Testis (tissue), 2 donors: ENCODE measurements at regions not wholly inside any gene's neighbourhood (a gene's known extent, or its start where the extent isn't known, plus 50 kb on each side); places are given as distances from the start of the nearest gene placed in this dataset.

Experiments used
- DNase-seq: peaks from one replicate; pipeline ENCODE4 v3.0.0-alpha.2; 2019
- H3K27ac ChIP-seq, 2 donors: fragments of 200-600 bp; sonication (generic); one replicate each; pipeline ENCODE4 v1.5.1; 2019
- H3K27me3 ChIP-seq: fragments of 200-600 bp; sonication (generic); one replicate; pipeline ENCODE4 v1.5.1; 2019
- H3K36me3 ChIP-seq: fragments of 200-600 bp; sonication (generic); one replicate; pipeline ENCODE4 v1.5.1; 2017; ENCODE audit warnings: low read depth; ENCODE audit errors: missing control alignments
- H3K4me1 ChIP-seq: fragments of 200-600 bp; sonication (generic); one replicate; pipeline ENCODE4 v1.5.1; 2019
- H3K4me3 ChIP-seq, 2 donors: fragments of 200-600 bp; sonication (generic); one replicate each; pipeline ENCODE4 v1.5.1; 2017 to 2019
- H3K9me3 ChIP-seq: fragments of 200-600 bp; sonication (generic); one replicate; pipeline ENCODE4 v1.5.1; 2017
- CTCF ChIP-seq, 3 experiments: fragments of 450-650 bp in 2 of 3; fragments of 200-600 bp in 1 of 3; sonication (generic) in 1 of 3; IDR thresholded peaks; one replicate each; pipeline ENCODE4 v1.5.1; 2016 to 2019; ENCODE audit warnings: antibody characterized with exemption in 3 of 3, mild to moderate bottlenecking in 2 of 3, moderate library complexity in 1 of 3
- POLR2A ChIP-seq: fragments of 450-650 bp; IDR thresholded peaks from one replicate; pipeline ENCODE4 v1.6.1; 2017; ENCODE audit warnings: antibody characterized with exemption, mild to moderate bottlenecking, moderate library complexity
- WGBS, 2 donors: methylation state at CpG; one replicate each; pipeline ENCODE4 v1.1.5; 2018; 5-methylcytosine and 5-hydroxymethylcytosine counted together
- intact Hi-C: fragments of 100-400 bp; cut with DNase I; formaldehyde crosslinking; loops from one replicate; pipeline ENCODE4 v1.15.1; 2023; ENCODE audit warnings: low total_unique reads

- H3K4me1 ChIP-seq, result no peaks in the 10 kb centered on the region
- intact Hi-C loops, result no loop called here
- no peaks in the 10 kb centered on the region for H3K36me3 ChIP-seq
- H3K4me3 ChIP-seq, result no peak overlapping the region
- no peak for DNase-seq
- H3K27ac ChIP-seq, result no peak overlapping the region
- TF ChIP-seq POLR2A, result no peak
- no peak for TF ChIP-seq CTCF (IDR thresholded peaks at IDR 0.05)
- H3K9me3 ChIP-seq, result no peaks in the 10 kb centered on the region
- no peaks in the 10 kb centered on the region for H3K27me3 ChIP-seq
- 85 to 93% methylated on average over 2 to 3 of the region's 3 CpGs for WGBS, 2 donors
These were observed 629.5 kb downstream of the JRKL start for GRCh38 chr11:97019305-97019704.

- Histone ChIP-seq H3K27me3 (no peaks in the 10 kb centered on the region), H3K36me3 (no peaks in the 10 kb centered on the region), H3K27ac (no peak overlapping the region), H3K4me1 (no peaks in the 10 kb centered on the region), H3K9me3 (no peaks in the 10 kb centered on the region), H3K4me3 (no peak overlapping the region)
- no peak for DNase-seq
- TF ChIP-seq POLR2A, result no peak
- no peak for TF ChIP-seq CTCF (IDR thresholded peaks at IDR 0.05)
- intact Hi-C loops, result no loop called here
These were observed 629.9 kb downstream of the JRKL start for GRCh38 chr11:97019754-97020153.

- intact Hi-C loops, result no loop called here
- 82 to 84% methylated on average over 2 of the region's 2 CpGs for whole genome bisulfite sequencing, 2 donors
- Histone ChIP-seq H3K27ac (no peak overlapping the region), H3K4me3 (no peak overlapping the region), H3K4me1 (no peaks in the 10 kb centered on the region), H3K9me3 (no peaks in the 10 kb centered on the region), H3K36me3 (no peaks in the 10 kb centered on the region), H3K27me3 (no peaks in the 10 kb centered on the region)
- DNase-seq, result no peak
- TF ChIP-seq POLR2A, result no peak
These were observed 633.1 kb downstream of the JRKL start for GRCh38 chr11:97022955-97023354.

GRCh38 chr11:97028836-97029406, 639.1 kb downstream of the JRKL start:
- Histone ChIP-seq H3K4me3 (no peak overlapping the region), H3K9me3 (no peaks in the 10 kb centered on the region), H3K36me3 (no peaks in the 10 kb centered on the region), H3K27ac (no peak overlapping the region), H3K4me1 (no peaks in the 10 kb centered on the region), H3K27me3 (no peaks in the 10 kb centered on the region)
- WGBS, 2 donors, result 100% methylated on average over 1 of the region's 1 CpG
- no peak for DNase-seq
- intact Hi-C loops, result no loop called here
- TF ChIP-seq POLR2A, result no peak
- no peak for TF ChIP-seq CTCF (IDR thresholded peaks at IDR 0.05)

- DNase-seq, result no peak
- no peak overlapping the region for H3K4me3 ChIP-seq
- H3K4me1 ChIP-seq, result no peaks in the 10 kb centered on the region
- no peaks in the 10 kb centered on the region for H3K9me3 ChIP-seq
- no peaks in the 10 kb centered on the region for H3K36me3 ChIP-seq
- WGBS, 2 donors, result 86% methylated on average over 5 of the region's 5 CpGs
- intact Hi-C loops, result no loop called here
- no peaks in the 10 kb centered on the region for H3K27me3 ChIP-seq
- no peak overlapping the region for H3K27ac ChIP-seq
- no peak for TF ChIP-seq CTCF (IDR thresholded peaks at IDR 0.05)
- no peak for TF ChIP-seq POLR2A
These were observed 643.4 kb downstream of the JRKL start for GRCh38 chr11:97033178-97033577.
